HG03159 (cell line): ENCODE measurements at regions not wholly inside any gene's neighbourhood (a gene's known extent, or its start where the extent isn't known, plus 50 kb on each side); places are given as distances from the start of the nearest gene placed in this dataset.

Experiments
- ATAC-seq: cut with Tn5 transposase; IDR thresholded peaks from one replicate; pipeline ENCODE4 v1.9.1; 2021; ENCODE audit warnings: mild to moderate bottlenecking, moderate library complexity; ENCODE audit not compliant: unreplicated experiment

DNA sequence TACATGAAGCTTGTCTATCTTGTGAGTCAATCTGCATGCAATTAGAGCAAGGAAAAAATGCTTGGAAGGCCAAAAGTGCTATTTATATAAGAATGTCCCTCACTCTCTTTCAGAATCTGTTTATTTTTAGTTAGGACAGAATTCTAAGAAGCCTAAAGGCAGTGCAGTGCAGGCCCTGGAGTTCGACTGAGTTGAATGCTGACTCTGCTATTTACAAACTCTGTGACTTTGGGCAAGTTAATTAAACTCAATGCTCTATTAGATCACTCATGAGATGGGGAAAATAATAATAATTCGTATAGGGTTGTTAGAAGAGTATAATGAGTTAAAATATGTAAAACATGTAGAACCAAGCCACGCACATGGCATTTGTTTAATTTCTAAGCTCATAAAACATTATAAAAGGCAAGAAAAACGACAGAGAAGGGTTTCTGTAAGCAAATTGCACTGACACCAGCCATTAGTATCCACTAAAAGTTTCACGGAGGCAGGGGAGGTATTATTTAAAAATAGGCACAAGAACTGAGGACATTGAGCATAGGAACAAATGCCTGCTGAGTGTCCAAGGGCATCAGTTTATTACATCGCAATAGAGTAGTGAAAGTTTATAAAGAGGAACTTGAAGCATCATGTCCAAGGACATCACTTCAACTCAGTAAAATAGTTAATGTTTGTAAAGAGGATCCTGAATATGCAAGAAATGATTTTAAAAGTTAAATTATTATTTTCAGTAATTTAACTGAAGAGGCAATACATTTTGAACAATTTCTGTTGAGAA is 115.0 kb upstream of the INPP4B start:
- no peak for ATAC-seq

- peak; percentile 79 for ATAC-seq
Observed at GRCh38 chr4:142961866-142962265, 115.8 kb upstream of the INPP4B start.

GRCh38 chr4:142974328-142974727 is 128.2 kb upstream of the INPP4B start:
- no peak for ATAC-seq

- ATAC-seq = no peak
Observed at GRCh38 chr4:142975618-142976017, 129.5 kb upstream of the INPP4B start.

DNA sequence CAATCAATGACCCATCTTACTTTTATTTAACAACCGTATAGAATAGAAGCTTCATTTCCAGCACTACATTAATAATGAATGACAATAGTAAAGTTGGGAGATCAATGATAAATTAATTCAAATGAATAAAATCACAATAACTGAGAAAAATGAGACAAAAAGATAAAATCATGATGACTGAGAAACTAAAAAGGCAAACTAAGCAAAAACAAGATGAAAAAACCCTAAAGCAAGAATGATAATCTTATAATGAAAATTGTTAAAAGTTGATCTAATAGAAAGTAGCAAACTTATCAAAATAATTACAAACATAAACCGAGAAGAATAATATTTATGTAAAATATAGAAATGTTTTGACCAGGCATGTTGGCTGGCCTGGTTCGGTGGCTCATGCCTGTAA is 130.4 kb upstream of the INPP4B start:
- ATAC-seq = no peak

DNA sequence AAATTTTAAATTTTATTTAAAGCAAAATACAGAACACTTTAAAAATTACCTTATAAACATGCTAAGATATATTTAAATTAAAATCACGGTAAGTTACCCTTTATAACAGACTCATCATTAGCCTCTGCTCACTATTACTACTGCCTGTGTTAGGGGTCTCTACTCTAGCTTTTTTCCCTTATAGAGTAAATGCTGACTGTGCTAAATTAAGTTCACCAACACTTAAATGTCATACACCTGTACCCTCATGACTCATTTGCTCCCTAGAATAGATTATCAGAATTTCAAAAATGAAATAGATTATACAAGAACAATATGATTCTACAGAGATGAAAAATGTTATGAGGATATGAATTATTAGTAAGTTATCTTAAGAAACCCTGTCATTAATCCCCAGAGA is 131.1 kb upstream of the INPP4B start:
- no peak for ATAC-seq

- no peak for ATAC-seq
Observed at GRCh38 chr4:142983065-142983464, 137.0 kb upstream of the INPP4B start.

- ATAC-seq = no peak
Observed at GRCh38 chr4:142983589-142983988, 137.5 kb upstream of the INPP4B start.

DNA sequence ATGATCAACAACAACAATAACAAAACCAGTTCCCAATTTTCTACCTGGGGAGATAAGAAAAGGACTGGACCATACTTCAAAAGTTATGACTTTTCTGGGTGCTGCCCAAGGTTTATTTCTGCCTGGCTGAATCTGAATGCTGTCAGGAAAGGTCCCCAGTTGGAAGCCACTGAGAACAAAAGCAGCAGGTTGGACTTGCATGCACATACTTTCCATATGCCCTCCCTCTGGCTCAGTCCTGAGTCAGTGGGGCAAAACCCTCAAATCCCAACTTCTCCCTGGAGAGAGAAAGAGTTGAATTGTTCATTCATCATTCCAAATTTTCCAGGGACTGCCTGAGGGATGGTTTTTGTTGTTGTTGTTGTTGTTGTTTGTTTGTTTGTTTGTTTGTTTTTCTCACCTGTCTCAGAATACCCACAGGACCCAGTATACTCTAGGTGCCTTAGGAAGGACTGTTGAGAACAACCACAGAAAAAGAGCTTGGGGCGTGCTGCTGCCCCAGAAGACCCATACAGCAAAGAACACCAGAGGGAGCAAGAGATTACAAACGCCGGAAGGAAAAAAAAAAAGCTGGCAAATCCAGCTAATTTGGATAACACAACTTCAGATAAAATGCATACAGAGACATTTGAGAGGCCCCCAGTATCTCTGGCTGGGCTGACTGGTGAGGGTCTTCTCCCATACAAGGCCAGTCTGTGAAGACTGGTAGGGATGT is 138.9 kb upstream of the INPP4B start:
- no peak for ATAC-seq

DNA sequence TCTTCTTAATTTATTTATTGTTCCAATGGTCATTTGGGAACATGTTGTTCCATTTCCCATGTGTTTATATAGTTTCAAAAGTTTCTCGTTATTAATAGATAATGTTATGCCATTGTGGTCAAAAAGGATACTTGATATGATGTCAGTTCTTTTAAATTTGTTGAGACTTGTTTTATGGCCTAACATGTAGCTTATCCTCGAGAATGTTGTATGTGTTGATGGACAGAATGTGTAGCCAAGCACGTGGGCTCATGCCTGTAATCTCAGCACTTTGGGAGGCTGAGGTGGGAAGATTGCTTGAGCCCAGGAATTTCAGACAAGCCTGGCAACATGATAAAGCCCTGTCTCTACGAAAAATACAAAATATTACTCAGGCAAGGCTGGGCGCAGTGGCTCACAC is 168.5 kb upstream of the USP38 start:
- ATAC-seq = no peak

DNA sequence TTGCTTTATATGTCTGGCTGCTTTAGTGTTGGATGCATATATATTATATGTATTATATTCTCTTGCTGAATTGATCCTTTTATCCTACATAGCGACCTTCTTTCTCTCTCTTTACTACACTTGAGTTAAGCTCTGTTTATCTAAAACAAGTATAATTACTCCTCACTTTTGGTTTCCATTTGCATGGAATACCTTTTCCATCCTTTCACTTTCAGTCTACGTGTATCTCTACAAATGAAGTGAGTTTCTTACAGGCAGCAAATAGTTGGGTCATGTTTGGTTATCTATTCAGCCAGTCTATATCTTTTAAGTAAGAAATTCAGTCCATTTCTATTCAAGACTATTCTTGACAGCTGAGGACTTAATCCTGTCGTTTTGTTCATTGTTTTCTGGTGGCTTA is 167.5 kb upstream of the USP38 start:
- ATAC-seq = no peak

GRCh38 chr4:143019351-143019750 is 165.4 kb upstream of the USP38 start:
- no peak for ATAC-seq

DNA sequence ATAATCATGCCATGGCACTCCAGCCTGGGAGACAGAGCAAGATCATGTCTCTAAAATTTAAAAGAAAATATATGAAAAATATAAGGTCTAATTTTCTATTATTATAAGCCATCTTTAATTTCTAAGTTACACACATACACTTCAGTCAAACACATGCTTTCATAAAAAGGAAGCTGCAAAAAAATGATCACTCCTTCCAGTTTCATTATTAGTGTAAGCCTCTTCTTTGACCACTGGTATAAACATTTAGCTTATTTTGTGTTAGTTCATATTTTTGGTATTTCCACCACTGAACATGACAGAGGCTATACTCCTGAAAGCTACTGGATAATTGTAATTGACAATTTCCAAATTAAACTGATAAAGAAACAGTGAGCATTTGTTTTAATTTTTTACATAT is 163.3 kb upstream of the USP38 start:
- ATAC-seq = peak; percentile 72

DNA sequence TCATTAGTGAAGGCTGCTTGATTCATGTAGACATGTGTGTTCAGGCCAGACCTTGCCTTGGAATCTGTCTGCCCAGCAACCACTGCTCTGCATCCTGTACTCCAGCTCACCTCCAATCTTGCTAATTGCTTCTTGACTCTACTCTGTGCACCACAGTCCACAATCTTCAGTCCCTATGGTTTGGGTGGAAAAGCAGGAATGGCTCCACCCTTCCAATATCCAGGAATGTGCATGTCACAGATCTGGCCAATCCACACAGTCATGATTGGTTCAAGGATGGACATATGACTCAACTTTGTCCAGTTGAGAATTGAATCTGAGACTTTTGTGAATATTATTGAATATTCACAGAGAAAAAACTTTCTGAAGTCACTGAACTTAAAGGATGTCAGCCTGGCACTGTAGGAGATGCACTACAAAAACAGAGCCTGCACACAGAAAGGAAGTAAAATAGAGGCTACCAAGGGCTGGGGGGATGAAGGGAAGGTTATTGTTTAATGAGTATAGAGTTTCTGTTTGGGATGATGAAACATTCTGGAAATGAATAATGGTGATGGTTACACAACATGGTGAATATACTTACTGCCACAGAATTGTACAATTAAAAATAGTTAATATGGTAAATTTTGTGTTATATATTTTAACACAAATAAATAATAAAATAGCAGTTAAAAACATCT is 161.3 kb upstream of the USP38 start:
- peak; percentile 33 for ATAC-seq

DNA sequence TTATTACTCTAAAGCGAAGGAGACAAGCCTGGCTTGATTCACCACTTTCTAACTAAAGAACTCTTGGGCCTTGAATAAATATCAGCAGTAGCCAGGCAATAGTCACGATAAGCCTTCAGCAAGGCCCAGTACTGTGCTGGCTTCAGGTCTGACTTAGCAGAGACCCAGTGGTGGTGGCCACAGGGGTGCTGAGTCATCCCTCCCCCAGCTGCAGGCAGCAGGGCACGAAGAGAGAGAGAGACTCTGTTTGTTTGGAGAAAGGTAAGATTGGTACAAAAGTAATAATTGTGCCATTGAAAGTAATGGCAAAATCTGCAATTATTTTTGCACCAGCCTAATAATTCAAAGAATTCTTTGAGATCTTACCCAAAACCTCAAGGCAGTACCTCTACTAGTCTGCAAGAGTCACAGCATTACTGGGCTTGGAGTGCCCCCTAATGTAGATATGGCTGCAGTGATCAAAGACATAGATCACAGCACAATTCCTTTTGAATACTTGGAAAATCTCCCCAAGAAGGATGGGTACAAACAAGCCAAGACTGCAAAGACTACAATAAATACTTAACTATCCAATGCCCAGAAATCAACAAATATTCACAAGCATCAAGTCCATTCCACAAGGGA is 159.5 kb upstream of the USP38 start:
- ATAC-seq = peak; percentile 52

DNA sequence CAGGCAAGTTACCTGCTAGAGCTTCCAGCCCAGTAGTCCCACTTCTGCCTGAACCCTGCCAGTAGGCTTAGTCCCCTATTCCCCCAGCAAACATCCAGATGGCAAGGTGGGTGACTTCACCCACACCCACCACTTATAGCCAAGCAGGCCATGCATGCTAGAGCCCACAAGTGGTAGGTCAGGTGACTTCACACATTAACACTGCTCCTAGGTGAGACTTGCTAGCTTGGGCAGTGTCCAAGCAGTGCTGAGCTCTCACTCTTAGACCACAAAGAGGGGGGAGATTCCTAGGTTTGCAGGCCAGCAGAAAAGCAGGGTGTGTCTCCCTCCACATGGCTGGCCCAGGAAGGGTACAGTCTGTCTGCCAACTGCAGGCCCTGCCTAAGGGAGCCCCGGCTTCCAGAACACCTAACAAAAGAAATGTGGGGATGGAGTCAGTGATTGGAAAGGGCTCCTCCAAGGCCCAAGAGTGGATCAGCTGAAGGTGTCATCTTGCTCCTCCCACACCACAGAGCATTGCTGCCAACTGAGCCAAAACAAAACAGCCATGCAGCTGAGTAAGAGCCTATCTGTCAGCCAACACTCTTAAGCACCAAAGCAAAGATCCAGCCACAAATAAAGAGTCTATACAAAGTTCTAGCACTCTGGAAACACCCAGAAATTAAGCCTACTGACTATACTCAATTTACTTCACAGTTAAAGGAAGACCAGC is 158.1 kb upstream of the USP38 start:
- no peak for ATAC-seq

DNA sequence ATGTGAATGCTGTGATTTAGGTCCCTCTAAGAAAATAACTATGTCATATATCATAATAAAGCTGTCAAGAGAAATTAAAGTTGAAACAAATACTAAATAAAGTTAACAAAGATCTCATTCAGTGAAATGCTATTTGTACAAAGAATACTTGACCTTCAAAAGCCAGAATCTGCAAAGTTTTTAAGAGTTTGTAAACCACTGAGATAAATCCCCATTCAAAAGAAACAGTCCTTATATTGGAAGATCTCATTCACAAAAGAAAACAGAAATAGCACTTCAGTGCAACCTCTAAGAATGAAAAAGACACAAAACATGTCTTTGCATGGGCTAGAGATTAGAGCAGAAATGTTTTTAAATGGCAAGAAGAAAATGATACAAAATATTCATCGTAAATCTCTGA is 149.1 kb upstream of the USP38 start:
- no peak for ATAC-seq

GRCh38 chr4:143036443-143036842 is 148.3 kb upstream of the USP38 start:
- no peak for ATAC-seq

GRCh38 chr4:143046454-143046853 is 138.3 kb upstream of the USP38 start:
- ATAC-seq = no peak

DNA sequence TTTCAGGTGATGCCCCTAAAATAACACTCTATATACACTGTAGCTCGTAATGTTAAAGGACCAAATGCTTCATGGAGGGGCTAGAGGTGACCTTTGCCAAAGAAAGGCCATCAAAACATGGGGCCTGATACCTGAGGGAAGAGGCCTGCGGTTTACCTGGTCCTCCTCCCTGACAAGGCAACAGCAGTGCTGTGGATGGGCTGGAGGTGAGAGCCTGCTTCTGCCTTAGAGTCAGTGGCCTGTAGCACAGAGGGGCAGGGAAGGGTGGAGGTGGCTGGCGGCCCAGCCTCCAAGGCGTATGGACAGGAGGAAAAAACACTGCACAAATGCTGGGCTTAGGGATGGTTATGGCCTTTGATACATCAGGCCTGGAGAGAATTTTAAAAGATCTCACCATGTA is 137.8 kb upstream of the USP38 start:
- ATAC-seq = no peak

DNA sequence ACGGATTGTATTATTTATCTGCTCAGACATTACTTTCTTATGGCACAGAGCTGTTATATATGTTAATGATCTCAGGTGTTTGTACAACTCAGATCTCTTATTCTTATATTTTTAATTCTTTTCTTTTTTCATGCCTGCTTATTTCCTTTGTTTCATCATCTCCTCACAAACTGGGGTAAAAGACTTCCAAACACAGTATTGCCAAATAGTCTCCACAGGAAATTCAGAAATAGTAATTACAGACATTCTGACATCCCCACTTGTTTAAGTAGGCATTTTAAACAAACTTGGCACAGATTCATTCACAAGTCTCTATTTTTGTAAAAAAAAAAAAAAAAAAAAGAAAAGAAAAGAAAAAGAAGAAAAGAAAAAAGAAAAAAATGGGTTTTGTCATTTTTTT is 129.7 kb upstream of the USP38 start:
- no peak for ATAC-seq
